Skeletal muscle satellite cell (primary cell): ENCODE measurements at regions not wholly inside any gene's neighbourhood (a gene's known extent, or its start where the extent isn't known, plus 50 kb on each side); places are given as distances from the start of the nearest gene placed in this dataset.
"Not testable (repeated sequence)": the region's sequence is repeated elsewhere in the genome, so short reads cannot be mapped to it uniquely, and the experiment has no call there.

ENCODE experiments used
- H3K27me3 ChIP-seq: 2 replicates; pipeline ENCODE4 v1.7.0; 2013; ENCODE audit warnings: low read length; ENCODE audit not compliant: control insufficient read depth, insufficient read depth
- H3K36me3 ChIP-seq: 2 replicates; pipeline ENCODE4 v1.7.0; 2013; ENCODE audit warnings: mild to moderate bottlenecking, control low read depth, low read length; ENCODE audit not compliant: insufficient read depth
- H3K4me1 ChIP-seq: 2 replicates; pipeline ENCODE4 v1.7.0; 2013; ENCODE audit warnings: low read length; ENCODE audit not compliant: control insufficient read depth, insufficient read depth
- H3K4me2 ChIP-seq: 2 replicates; pipeline ENCODE4 v1.7.0; 2013; ENCODE audit warnings: mild to moderate bottlenecking, low read length
- H3K4me3 ChIP-seq: 2 replicates; pipeline ENCODE4 v1.7.0; 2013; ENCODE audit warnings: low read length
- H3K9ac ChIP-seq: 2 replicates; pipeline ENCODE4 v1.7.0; 2013; ENCODE audit warnings: mild to moderate bottlenecking, low read depth, low read length, moderate library complexity
- H3K9me3 ChIP-seq: replicated peaks from 2 replicates; pipeline ENCODE4 v1.7.0; 2013; ENCODE audit warnings: mild to moderate bottlenecking, control low read depth, low read length

DNA sequence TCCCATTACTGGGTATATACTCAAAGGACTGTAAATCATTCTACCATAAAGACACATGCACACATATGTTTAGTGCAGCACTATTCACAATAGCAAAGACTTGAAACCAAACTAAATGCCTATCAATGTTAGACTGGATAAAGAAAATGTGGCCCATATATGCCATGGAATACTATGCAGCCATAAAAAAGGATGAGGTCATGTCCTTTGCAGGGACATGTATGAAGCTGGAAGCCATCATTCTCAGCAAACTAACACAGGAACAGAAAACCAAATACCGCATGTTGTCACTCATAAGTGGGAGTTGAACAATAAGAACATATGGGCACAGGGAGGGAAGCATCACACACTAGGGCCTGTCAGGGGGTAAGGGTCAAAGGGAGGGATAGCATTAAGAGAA, 1172.4 kb upstream of the ADGRB3 start:
- not testable (repeated sequence) for H3K9me3 ChIP-seq, H3K27me3 ChIP-seq, H3K9ac ChIP-seq, H3K4me2 ChIP-seq, H3K4me1 ChIP-seq, H3K36me3 ChIP-seq, H3K4me3 ChIP-seq

DNA sequence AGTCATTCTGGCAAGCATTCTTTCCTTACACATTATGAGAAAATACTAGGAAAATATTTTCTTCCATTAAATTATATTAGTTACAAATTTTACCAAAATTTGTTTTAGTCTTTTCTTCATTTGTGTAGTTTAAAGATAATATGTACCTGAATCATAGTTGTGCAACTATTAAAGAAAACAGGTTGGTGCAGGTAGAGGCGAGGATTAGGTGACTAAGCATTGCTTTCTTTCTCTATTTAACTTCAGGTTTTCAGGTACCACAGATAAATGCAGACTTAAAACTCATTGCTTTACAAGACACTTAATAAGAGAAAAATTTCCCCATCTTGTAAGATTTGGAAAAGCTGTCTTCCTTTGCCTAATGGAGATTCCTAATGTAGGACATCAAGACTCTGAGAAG, 1175.5 kb upstream of the ADGRB3 start:
- H3K4me2 ChIP-seq: no peak overlapping the region
- no peaks in the 10 kb centered on the region for H3K27me3 ChIP-seq

DNA sequence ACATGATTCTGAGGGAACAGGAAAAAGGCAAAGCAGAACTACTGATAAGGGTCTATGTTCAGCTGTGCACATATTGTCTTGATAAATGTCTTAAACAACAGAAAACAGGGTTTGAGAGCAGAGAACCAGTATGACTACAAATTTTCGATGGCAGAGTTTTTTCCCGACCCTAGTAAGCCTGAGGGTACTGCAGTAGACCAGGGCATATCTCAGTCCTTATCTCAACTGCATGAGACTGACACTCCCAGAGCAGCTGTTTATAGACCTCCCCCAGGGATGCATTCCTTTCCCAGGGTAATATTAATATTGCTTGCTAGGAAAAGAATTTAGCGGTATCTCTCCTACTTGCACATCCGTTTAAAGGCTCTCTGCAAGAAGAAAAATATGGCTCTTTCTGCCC, 1176.8 kb upstream of the ADGRB3 start:
- Histone ChIP-seq H3K4me1 (no peaks in the 10 kb centered on the region), H3K27me3 (no peaks in the 10 kb centered on the region), H3K36me3 (no peaks in the 10 kb centered on the region), H3K9ac (no peak overlapping the region), H3K9me3 (peaks cover 4% of the 10 kb centered on the region), H3K4me2 (no peak overlapping the region), H3K4me3 (no peak overlapping the region)

More for the DNA sequence above, 1175.5 kb upstream of the ADGRB3 start:
- H3K9ac ChIP-seq: no peak overlapping the region
- no peaks in the 10 kb centered on the region for H3K36me3 ChIP-seq
- no peak overlapping the region for H3K4me3 ChIP-seq
- peaks cover 1% of the 10 kb centered on the region for H3K9me3 ChIP-seq
- no peaks in the 10 kb centered on the region for H3K4me1 ChIP-seq

DNA sequence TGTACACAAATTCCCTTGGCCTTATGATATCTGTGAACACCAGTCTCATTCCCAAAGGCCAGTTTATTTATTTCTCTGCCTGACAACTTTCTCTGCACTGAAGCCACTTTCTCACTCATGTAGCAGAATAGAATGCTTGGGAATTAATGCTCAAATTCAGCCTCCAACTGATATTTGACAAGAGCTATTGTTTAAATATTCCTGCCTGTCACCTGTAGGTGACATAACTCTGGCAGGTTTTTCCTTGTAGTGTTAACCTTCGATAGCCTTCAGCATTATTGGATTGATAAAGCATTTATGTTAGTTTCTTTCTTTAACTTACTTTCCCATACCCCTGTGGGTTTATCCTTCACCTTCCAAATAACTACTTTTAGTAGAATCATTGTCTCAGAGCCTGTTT, 1183.2 kb upstream of the ADGRB3 start:
- Histone ChIP-seq H3K9ac (no peak overlapping the region), H3K36me3 (no peaks in the 10 kb centered on the region), H3K27me3 (no peaks in the 10 kb centered on the region), H3K9me3 (peaks cover 4% of the 10 kb centered on the region), H3K4me2 (no peak overlapping the region), H3K4me1 (no peaks in the 10 kb centered on the region), H3K4me3 (no peak overlapping the region)

GRCh38 chr6:67450641-67451040, 1184.4 kb upstream of the ADGRB3 start:
- Histone ChIP-seq H3K27me3 (no peaks in the 10 kb centered on the region), H3K4me3 (no peak overlapping the region), H3K4me2 (no peak overlapping the region), H3K9me3 (peaks cover 4% of the 10 kb centered on the region), H3K9ac (no peak overlapping the region), H3K36me3 (no peaks in the 10 kb centered on the region), H3K4me1 (no peaks in the 10 kb centered on the region)

DNA sequence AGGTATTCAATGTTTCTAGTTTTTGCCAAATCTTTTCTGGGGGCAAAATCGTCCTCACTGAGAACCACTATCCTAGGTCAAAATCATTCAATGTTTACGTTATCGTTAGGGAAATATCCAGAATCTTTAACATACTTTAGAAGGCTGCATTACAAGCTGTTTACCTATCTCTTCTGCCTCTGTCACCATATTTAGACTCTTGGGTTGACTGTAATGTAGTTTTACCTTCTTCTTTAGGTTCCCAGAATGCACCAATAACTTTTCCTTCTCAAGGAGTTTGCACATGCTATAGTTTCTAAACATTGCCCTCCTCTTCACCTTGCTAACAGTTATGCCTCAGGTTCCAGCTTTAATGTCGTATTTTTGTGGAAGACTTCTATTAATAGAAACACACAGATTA, 1185.5 kb upstream of the ADGRB3 start:
- Histone ChIP-seq H3K27me3 (no peaks in the 10 kb centered on the region), H3K36me3 (no peaks in the 10 kb centered on the region), H3K4me1 (no peaks in the 10 kb centered on the region), H3K4me3 (no peak overlapping the region), H3K9ac (no peak overlapping the region), H3K4me2 (no peak overlapping the region), H3K9me3 (peaks cover 3% of the 10 kb centered on the region)

- no peak overlapping the region for H3K4me3 ChIP-seq
- H3K36me3 ChIP-seq: no peaks in the 10 kb centered on the region
- H3K27me3 ChIP-seq: no peaks in the 10 kb centered on the region
- H3K4me1 ChIP-seq: no peaks in the 10 kb centered on the region
- H3K4me2 ChIP-seq: no peak overlapping the region
- no peak overlapping the region for H3K9ac ChIP-seq
- H3K9me3 ChIP-seq: no peaks in the 10 kb centered on the region
Observed at GRCh38 chr6:67433124-67433523, 1202.0 kb upstream of the ADGRB3 start.

DNA sequence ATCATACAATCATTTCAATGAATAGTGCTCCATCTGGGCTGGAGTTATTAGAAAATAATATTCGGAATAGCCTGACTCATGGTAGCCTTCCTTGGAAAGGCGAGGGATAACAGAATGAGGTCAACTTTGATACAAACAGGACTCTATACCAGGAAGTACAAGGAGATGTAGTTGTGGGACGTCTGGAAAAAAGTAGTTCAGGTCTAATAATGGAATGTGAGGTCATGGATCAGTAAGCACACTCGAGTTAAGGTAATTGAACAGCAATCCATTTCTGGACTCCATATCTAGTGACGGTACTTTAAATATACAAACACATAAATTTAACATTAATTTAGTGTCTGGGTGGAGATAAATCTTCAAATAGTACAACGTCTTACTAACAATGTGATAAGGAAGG, 1204.0 kb upstream of the ADGRB3 start:
- Histone ChIP-seq H3K36me3 (no peaks in the 10 kb centered on the region), H3K4me2 (no peak overlapping the region), H3K9ac (no peak overlapping the region), H3K4me1 (no peaks in the 10 kb centered on the region), H3K9me3 (no peaks in the 10 kb centered on the region), H3K27me3 (no peaks in the 10 kb centered on the region), H3K4me3 (no peak overlapping the region)

GRCh38 chr6:67426686-67427085, 1208.4 kb upstream of the ADGRB3 start:
- not testable (repeated sequence) for H3K9ac ChIP-seq, H3K36me3 ChIP-seq

DNA sequence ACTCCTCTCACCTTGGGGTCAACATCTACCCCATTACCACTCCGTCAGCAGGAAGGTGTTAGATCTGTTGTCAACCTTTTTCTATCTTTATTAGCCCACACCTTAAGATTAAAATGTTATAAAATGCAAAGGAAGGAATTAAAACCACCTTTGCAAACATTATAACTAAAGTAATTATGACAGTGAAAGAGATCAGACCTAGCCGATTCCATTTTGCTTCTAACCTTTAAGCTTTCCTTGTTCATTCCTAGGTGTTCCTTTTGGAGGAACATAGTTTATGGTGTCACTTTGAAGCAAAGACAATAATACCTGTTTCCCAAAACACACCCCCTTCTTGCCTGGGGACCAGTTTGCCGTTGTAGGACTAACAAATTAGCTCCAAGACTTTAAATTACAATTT, 1223.0 kb upstream of the ADGRB3 start:
- Histone ChIP-seq H3K36me3 (no peaks in the 10 kb centered on the region), H3K4me3 (no peak overlapping the region), H3K4me2 (no peak overlapping the region), H3K9me3 (no peaks in the 10 kb centered on the region), H3K27me3 (no peaks in the 10 kb centered on the region), H3K4me1 (no peaks in the 10 kb centered on the region), H3K9ac (no peak overlapping the region)

More at GRCh38 chr6:67426686-67427085, 1208.4 kb upstream of the ADGRB3 start:
- not testable (repeated sequence) for H3K9me3 ChIP-seq, H3K4me3 ChIP-seq, H3K4me2 ChIP-seq, H3K27me3 ChIP-seq, H3K4me1 ChIP-seq

GRCh38 chr6:67411036-67411435, 1224.0 kb upstream of the ADGRB3 start:
- Histone ChIP-seq H3K27me3 (no peaks in the 10 kb centered on the region), H3K4me1 (no peaks in the 10 kb centered on the region)

GRCh38 chr6:67394254-67394653, 1240.8 kb upstream of the ADGRB3 start:
- Histone ChIP-seq H3K9ac (no peak overlapping the region), H3K27me3 (no peaks in the 10 kb centered on the region), H3K4me1 (no peaks in the 10 kb centered on the region), H3K36me3 (no peaks in the 10 kb centered on the region), H3K4me3 (no peak overlapping the region), H3K4me2 (no peak overlapping the region), H3K9me3 (no peaks in the 10 kb centered on the region)

More at GRCh38 chr6:67411036-67411435, 1224.0 kb upstream of the ADGRB3 start:
- Histone ChIP-seq H3K9ac (no peak overlapping the region), H3K9me3 (no peaks in the 10 kb centered on the region), H3K4me3 (no peak overlapping the region), H3K4me2 (no peak overlapping the region), H3K36me3 (no peaks in the 10 kb centered on the region)
